Natural killer cell treated with Interleukin-12 subunit alpha and Interleukin-12 subunit beta and Interleukin-15 and Interleukin-18, amount 100 ng/mL, for 72 hours (primary cell): ENCODE measurements at regions not wholly inside any gene's neighbourhood (a gene's known extent, or its start where the extent isn't known, plus 50 kb on each side); places are given as distances from the start of the nearest gene placed in this dataset.

ENCODE experiments used
- ATAC-seq, 2 donors: fragments of 150-1000 bp; cut with Tn5 transposase in 1 of 2; sonication (Bioruptor Pico), chemical (Tn5 transposase) in 1 of 2; 2 replicates each; pipeline ENCODE4 v1.10.0; 2021
- DNase-seq: peaks from one replicate; pipeline ENCODE4 v3.0.0; 2022; ENCODE audit warnings: low spot score
- H3K27ac Mint-ChIP-seq, 2 donors: 1 replicate in 1 of 2; 2 replicates in 1 of 2; pipeline ENCODE4 v1.8.0; 2022; ENCODE audit warnings: mixed read lengths in 2 of 2, mild to moderate bottlenecking in 1 of 2, moderate library complexity in 1 of 2
- H3K27me3 Mint-ChIP-seq, 2 donors: 1 replicate in 1 of 2; 2 replicates in 1 of 2; pipeline ENCODE4 v1.8.0; 2022; ENCODE audit warnings: mixed read lengths in 2 of 2
- H3K36me3 Mint-ChIP-seq: one replicate; pipeline ENCODE4 v1.8.0; 2022; ENCODE audit warnings: mixed read lengths
- H3K4me1 Mint-ChIP-seq, 2 donors: 1 replicate in 1 of 2; 2 replicates in 1 of 2; pipeline ENCODE4 v1.8.0; 2022; ENCODE audit warnings: low read depth in 2 of 2, mixed read lengths in 2 of 2, mild to moderate bottlenecking in 1 of 2
- H3K4me3 Mint-ChIP-seq: one replicate; pipeline ENCODE4 v1.8.0; 2022; ENCODE audit warnings: mixed read lengths
- H3K9me3 Mint-ChIP-seq: 2 replicates; pipeline ENCODE4 v1.8.0; 2022; ENCODE audit warnings: mixed read lengths

DNA sequence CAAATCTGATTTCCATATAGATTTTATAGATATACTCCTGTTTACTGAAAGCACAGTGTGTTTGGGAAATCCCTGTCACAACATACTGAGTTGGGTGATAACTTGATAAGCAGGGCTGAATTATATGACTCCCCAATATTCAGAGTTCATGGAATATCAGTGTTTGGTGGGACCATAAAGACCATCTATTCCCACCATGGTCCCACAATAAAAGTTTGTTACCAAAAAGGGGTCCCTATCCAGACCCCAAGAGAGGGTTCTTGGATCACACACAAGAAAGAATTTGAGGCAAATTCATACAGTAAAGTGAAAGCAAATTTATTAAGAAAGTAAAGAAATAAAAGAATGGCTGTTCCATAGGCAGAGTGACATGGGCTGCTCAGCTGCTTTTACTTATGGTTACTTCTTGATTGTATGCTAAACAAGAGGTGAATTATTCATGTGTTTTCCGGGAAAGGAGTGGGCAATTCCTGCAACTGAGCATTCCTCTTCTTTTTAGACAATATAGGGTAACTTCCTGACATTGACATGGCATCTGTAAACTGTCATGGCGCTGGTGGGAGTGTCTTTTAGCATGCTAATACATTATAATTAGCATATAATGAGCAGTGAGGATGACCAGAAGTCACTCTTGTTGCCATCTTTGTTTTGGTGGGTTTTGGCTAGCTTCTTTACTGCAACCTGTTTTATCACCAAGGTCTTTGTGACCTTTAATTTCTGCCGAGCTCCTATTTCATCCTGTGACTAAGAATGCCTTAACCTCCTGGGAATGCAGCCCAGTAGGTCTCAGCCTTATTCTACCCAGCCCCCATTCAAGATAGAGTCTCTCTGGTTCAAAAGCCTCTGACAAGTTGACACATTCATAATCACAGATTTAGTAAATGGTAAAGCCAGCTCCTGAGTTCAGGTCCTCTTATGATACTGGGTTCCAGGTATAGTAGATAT, 240.6 kb upstream of the PDGFD start:
- Mint-ChIP-seq H3K27ac (no peak overlapping the region), H3K27me3 (peaks cover 0 to 4% of the 10 kb centered on the region in 2 donors), H3K36me3 (no peaks in the 10 kb centered on the region), H3K4me3 (no peak overlapping the region), H3K4me1 (no peaks in the 10 kb centered on the region), H3K9me3 (no peaks in the 10 kb centered on the region)
- no peak for ATAC-seq
- no peak for DNase-seq

DNA sequence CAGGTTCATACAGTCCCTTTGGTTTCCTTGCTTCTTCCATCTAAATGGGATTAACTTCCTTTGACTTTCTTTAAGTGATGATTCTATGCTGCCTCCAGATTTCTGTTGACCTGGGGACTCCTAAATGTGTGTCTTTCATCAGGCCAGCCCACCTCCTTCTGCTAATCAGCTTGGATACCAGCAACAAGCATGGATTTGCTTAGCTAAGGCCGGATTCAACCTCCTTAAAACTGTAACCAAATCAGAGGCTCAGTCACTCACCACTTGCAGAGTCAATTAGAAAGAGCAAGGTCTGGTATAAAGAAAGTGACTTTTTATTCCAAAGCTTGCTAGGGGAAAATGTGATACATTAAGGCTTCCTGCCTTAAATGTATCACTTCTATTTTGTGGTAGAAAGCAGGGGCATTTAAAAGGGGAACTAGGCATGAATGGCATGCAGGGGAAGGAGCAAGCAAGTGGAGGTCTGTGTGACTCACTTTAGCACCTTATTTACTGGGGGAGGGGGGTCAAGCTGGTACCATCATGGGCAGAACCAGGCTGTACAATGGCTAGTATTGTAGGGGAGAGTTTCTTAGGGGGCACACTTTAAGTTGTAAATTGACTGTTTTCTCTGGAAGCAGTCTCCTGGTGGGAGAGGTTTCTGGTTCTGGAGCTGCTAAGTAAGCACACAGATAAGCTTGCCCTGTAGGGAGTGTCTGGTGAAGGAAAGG, 239.0 kb upstream of the PDGFD start:
- H3K36me3 Mint-ChIP-seq, result no peaks in the 10 kb centered on the region
- H3K4me1 Mint-ChIP-seq, result no peaks in the 10 kb centered on the region
- no peaks in the 10 kb centered on the region for H3K9me3 Mint-ChIP-seq
- peaks cover 0 to 4% of the 10 kb centered on the region in 2 donors for H3K27me3 Mint-ChIP-seq
- DNase-seq, result no peak
- ATAC-seq, result no peak
- no peak overlapping the region for H3K4me3 Mint-ChIP-seq
- H3K27ac Mint-ChIP-seq, result no peak overlapping the region

DNA sequence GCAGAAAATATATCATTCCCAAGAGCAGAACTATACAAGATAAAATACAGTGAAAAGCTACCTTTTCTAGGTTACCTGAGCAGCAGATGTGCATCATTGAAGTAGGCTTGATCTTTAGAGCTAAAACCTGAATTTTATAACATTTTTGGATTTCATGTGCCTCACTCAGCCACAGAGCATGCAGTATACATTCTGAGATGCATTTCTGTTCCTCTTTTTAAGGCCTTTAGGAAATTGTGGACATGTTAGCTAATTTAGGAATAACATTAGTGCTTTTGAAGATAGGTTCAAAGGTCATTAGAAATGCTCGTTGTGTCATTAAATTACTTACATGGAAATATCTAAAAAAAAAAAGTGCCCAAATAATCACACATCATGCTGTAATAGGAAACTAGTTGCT, 230.6 kb upstream of the PDGFD start:
- Mint-ChIP-seq H3K27me3 (peaks cover 2 to 9% of the 10 kb centered on the region in 2 donors), H3K4me3 (no peak overlapping the region), H3K4me1 (no peaks in the 10 kb centered on the region), H3K27ac (no peak overlapping the region), H3K36me3 (no peaks in the 10 kb centered on the region), H3K9me3 (peaks cover 2% of the 10 kb centered on the region)
- ATAC-seq (no peak), DNase-seq (no peak)

DNA sequence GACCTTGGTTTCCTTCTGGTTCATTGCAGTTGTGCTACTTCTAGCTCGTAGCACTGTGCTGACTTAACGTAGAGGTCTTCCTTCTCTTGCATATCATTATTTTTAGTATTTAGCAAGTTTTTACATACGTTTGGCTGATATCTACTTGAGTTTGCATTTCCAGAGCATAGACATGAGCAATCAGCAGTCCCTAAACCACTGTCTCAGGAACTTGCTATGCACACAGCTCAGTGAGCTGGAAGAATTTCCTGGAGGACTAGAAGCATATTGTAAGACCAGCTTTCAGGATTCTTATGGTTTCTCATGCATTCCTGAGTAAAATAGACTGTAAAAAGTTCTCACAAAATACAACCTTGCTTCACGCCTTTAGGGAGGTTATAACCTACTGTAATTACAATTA, 226.7 kb upstream of the PDGFD start:
- no peak overlapping the region for H3K27ac Mint-ChIP-seq
- DNase-seq, result no peak
- H3K4me1 Mint-ChIP-seq, result no peaks in the 10 kb centered on the region
- no peaks in the 10 kb centered on the region for H3K36me3 Mint-ChIP-seq
- H3K4me3 Mint-ChIP-seq, result no peak overlapping the region
- peaks cover 2 to 11% of the 10 kb centered on the region in 2 donors for H3K27me3 Mint-ChIP-seq
- no peak for ATAC-seq
- H3K9me3 Mint-ChIP-seq, result peaks cover 2% of the 10 kb centered on the region

DNA sequence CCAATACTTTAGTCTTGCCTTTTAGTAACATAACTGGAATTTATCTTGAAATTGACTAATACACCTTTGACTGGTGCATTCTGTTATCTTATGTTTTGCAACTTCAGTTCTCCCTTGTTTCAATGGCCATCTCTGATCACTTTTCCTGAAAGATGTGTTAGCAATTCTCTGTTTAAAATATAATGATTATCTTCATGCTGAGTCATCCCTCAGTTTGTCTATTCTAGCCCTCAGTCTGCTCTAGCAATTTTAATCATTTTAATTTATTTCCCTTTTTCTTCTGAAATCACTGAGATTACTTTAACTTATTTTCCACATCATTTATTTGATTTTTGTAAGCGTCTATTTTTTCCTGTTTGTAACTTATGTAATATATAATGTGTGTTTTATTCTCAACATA, 221.9 kb upstream of the PDGFD start:
- no peak overlapping the region for H3K27ac Mint-ChIP-seq
- H3K4me1 Mint-ChIP-seq, result no peaks in the 10 kb centered on the region
- H3K9me3 Mint-ChIP-seq, result no peaks in the 10 kb centered on the region
- H3K27me3 Mint-ChIP-seq, result peaks cover 0 to 11% of the 10 kb centered on the region in 2 donors
- no peak overlapping the region for H3K4me3 Mint-ChIP-seq
- H3K36me3 Mint-ChIP-seq, result no peaks in the 10 kb centered on the region
- DNase-seq (no peak), ATAC-seq (no peak)

DNA sequence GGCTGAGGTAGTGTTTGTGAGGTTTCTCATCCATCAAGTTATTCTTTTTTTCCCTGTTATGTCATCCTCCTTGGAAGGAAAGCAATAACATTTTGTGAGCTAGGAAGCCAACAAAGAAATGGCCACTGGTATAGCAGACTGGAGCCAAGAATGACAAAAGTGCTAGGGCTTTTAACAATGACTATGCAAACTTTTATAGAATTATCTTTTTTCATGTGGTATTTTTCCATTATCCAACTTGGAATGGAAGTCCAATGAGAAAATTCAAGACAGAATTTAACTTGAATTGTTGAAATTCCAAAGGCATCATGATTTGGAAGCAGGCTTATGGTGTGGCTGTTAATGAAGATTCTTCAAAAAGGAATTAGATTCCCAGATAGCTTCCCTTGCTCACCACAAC, 216.4 kb upstream of the PDGFD start:
- no peaks in the 10 kb centered on the region for H3K4me1 Mint-ChIP-seq
- no peak overlapping the region for H3K27ac Mint-ChIP-seq
- no peak overlapping the region for H3K4me3 Mint-ChIP-seq
- DNase-seq (no peak), ATAC-seq (no peak)
- no peaks in the 10 kb centered on the region for H3K36me3 Mint-ChIP-seq
- no peaks in the 10 kb centered on the region for H3K9me3 Mint-ChIP-seq
- no peaks in the 10 kb centered on the region for H3K27me3 Mint-ChIP-seq

DNA sequence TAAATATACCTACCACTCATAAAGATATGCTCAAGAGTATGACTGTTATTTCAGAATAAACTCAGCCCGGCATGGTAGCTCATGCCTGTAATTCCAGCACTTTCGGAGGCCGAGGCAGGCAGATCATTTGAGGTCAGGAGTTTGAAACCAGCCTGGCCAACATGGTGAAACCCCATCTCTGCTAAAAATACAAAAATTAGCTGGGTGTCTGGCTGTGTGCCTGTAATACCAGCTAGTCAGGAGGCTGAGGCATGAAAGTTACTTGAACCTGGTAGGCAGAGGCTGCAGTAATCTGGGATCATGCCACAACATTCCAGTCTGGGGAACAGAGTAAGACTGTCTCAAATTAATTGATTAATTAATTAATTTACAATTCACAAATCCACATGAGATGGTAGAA, 208.2 kb upstream of the PDGFD start:
- no peaks in the 10 kb centered on the region for H3K36me3 Mint-ChIP-seq
- H3K4me1 Mint-ChIP-seq, result no peaks in the 10 kb centered on the region
- no peak for ATAC-seq

DNA sequence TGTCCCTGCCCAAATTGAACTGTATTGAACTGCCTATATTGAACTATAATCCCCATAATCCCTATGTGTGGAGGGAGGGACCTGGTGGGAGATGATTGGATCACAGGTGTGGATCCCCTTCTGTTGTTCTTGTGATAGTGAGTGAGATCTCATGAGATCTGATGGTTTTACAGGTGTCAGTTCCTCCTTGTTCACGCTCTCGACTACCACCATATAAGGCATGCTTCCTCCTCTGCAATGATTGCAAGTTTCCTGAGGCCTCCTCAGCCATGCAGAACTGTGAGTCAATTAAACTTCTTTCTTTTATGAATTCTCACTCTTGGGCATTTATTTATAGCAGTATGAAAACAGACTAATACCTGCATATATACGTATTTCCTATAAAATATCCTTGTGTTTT, 206.5 kb upstream of the PDGFD start:
- no peaks in the 10 kb centered on the region for H3K4me1 Mint-ChIP-seq
- ATAC-seq (no peak), DNase-seq (no peak)
- H3K27me3 Mint-ChIP-seq, result peaks cover 0 to 3% of the 10 kb centered on the region in 2 donors
- no peak overlapping the region for H3K27ac Mint-ChIP-seq
- no peaks in the 10 kb centered on the region for H3K36me3 Mint-ChIP-seq
- no peaks in the 10 kb centered on the region for H3K9me3 Mint-ChIP-seq
- no peak overlapping the region for H3K4me3 Mint-ChIP-seq

More for the DNA sequence above, 208.2 kb upstream of the PDGFD start:
- no peak for DNase-seq
- H3K9me3 Mint-ChIP-seq, result no peaks in the 10 kb centered on the region
- no peak overlapping the region for H3K4me3 Mint-ChIP-seq
- H3K27me3 Mint-ChIP-seq, result peaks cover 0 to 3% of the 10 kb centered on the region in 2 donors
- H3K27ac Mint-ChIP-seq, result no peak overlapping the region

DNA sequence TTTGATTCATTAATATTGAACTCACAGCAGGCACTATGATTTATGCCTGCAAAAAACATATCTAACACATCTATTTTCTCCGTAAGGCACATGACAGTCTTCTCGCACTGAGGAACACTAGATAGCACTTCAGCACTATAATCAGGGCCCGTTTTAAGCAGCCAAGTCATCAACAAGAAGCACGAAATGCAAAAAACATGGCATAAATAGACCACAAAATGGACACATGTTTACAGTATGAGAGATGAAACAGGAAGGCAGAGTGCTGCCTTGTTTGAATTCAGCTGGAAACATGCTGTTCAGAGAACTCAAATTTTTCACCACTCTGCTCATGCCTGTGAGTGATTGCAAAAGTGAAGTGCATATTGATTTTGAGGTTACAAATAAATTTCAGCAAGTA, 205.8 kb upstream of the PDGFD start:
- Mint-ChIP-seq H3K9me3 (peaks cover 3% of the 10 kb centered on the region), H3K27ac (no peak overlapping the region), H3K4me1 (no peaks in the 10 kb centered on the region), H3K36me3 (no peaks in the 10 kb centered on the region), H3K4me3 (no peak overlapping the region), H3K27me3 (peaks cover 0 to 3% of the 10 kb centered on the region in 2 donors)
- ATAC-seq (no peak), DNase-seq (no peak)

DNA sequence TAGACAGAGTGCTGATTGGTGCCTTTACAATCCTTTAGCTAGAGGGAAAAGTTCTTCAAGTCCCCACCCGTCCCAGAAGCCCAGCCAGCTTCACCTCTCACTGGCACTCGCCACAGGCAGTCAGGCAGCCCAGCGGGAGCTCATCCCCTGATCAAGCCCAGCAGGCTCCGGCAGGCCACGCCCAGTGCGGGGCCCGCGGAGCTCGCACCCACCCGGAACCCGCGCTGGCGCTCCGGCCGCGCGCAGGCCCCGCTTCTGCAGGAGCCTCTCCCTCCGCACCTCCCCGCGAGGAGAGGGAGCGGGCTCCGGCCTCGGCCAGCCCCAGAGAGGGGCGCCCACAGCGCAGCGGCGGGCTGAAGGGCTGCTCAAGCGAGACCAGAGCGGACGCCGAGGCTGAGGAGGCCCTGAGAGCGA, 202.4 kb upstream of the PDGFD start:
- Mint-ChIP-seq H3K27me3 (peaks cover 3 to 17% of the 10 kb centered on the region in 2 donors), H3K4me1 (no peaks in the 10 kb centered on the region), H3K27ac (no peak overlapping the region), H3K4me3 (no peak overlapping the region), H3K36me3 (no peaks in the 10 kb centered on the region), H3K9me3 (peaks cover 10% of the 10 kb centered on the region)
- no peak for ATAC-seq
- no peak for DNase-seq

DNA sequence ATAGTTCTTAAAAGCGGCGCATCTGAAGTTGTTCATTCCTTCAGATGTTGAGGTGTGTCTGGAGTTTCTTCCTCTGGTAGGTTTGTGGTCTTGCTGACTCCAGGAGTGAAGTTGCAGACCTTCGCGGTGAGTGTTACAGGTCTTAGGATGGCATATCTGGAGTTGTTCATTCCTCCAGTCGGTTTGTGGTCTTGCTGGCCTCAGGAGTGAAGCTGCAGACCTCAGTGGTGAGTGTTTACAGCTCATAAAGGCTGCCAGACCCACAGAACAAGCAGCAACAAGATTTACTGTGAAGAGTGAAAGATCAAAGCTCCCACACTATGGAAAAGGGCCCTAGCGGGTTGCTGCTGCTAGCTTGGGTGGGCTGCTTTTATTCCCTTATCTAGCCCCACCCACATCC, 201.7 kb upstream of the PDGFD start:
- no peaks in the 10 kb centered on the region for H3K36me3 Mint-ChIP-seq
- peaks cover 2 to 17% of the 10 kb centered on the region in 2 donors for H3K27me3 Mint-ChIP-seq
- peaks cover 12% of the 10 kb centered on the region for H3K9me3 Mint-ChIP-seq
- no peaks in the 10 kb centered on the region for H3K4me1 Mint-ChIP-seq
- H3K4me3 Mint-ChIP-seq, result no peak overlapping the region
- H3K27ac Mint-ChIP-seq, result no peak overlapping the region
- no peak for DNase-seq
- no peak for ATAC-seq

DNA sequence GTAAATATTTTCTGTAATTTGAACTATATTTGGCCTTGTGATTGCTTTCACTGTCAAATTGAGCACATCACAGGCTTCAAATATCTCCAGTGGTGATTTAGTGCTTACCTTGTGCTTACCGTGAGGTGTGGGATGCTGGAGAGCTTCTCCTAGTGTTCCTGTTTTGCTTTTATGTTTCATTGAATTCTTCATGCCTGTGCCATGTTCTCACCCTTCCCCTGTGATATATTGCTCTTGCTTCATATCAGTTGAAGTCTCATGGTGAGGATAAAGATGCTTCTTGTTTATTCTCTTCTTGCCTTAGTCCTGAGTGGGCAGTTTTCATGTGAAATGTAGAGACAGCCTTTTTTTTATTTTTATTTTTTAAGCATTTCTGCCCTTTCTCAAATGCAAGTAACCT, 198.0 kb upstream of the PDGFD start:
- no peaks in the 10 kb centered on the region for H3K4me1 Mint-ChIP-seq
- DNase-seq (no peak), ATAC-seq (no peak)
- H3K4me3 Mint-ChIP-seq, result no peak overlapping the region
- H3K36me3 Mint-ChIP-seq, result no peaks in the 10 kb centered on the region
- peaks cover 12% of the 10 kb centered on the region for H3K9me3 Mint-ChIP-seq
- no peak overlapping the region for H3K27ac Mint-ChIP-seq
- H3K27me3 Mint-ChIP-seq, result peaks cover 2 to 17% of the 10 kb centered on the region in 2 donors

DNA sequence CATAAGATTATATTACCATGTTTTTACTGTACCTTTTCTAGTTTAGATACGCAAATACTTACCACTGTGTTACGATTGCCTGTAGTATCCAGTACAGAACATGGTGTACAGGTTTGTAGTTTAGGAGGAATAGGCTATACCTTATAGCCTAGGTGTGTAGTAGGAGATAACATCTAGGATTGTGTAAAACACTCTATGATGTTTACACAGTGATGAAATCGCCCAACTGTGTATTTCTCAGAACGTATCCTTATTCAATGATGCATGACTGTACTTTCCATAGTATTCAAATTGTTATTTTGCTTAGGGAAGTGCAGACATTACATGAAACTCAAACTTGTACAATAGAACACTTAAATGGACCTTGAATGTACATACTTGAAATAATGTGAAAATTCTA, 188.1 kb upstream of the PDGFD start:
- no peak for ATAC-seq
- H3K4me3 Mint-ChIP-seq, result no peak overlapping the region
- peaks cover 5% of the 10 kb centered on the region for H3K9me3 Mint-ChIP-seq
- H3K27ac Mint-ChIP-seq, result no peak overlapping the region
- no peaks in the 10 kb centered on the region for H3K4me1 Mint-ChIP-seq
- no peak for DNase-seq
- H3K36me3 Mint-ChIP-seq, result peaks cover 12% of the 10 kb centered on the region
- H3K27me3 Mint-ChIP-seq, result peaks cover 0 to 9% of the 10 kb centered on the region in 2 donors

DNA sequence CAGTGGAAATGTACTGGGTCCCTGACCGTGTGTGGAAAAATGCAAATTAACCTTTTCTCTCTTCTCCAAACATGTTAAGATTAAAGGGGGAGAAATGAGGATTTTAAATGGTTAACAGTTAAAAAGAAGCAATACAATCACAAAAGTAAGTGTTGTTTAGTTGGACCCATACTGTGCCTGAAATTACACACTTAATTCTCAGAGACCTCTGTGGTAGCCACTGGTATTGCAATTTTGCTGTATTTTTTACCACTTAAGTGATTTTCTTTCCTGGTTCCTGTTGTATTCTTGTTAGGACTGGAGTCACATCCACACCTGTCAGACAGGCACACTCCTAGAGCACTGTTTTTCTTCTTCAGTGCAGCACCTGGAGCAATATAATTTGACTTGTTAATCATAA, 179.6 kb upstream of the PDGFD start:
- H3K36me3 Mint-ChIP-seq, result no peaks in the 10 kb centered on the region
- no peaks in the 10 kb centered on the region for H3K9me3 Mint-ChIP-seq
- no peak overlapping the region for H3K4me3 Mint-ChIP-seq
- peaks cover 0 to 3% of the 10 kb centered on the region in 2 donors for H3K27me3 Mint-ChIP-seq
- H3K4me1 Mint-ChIP-seq, result no peaks in the 10 kb centered on the region
- ATAC-seq (no peak), DNase-seq (no peak)
- H3K27ac Mint-ChIP-seq, result no peak overlapping the region
